ENCODE measurements at regions not wholly inside any gene's neighbourhood (a gene's known extent, or its start where the extent isn't known, plus 50 kb on each side); places are given as distances from the start of the nearest gene placed in this dataset.

DNA sequence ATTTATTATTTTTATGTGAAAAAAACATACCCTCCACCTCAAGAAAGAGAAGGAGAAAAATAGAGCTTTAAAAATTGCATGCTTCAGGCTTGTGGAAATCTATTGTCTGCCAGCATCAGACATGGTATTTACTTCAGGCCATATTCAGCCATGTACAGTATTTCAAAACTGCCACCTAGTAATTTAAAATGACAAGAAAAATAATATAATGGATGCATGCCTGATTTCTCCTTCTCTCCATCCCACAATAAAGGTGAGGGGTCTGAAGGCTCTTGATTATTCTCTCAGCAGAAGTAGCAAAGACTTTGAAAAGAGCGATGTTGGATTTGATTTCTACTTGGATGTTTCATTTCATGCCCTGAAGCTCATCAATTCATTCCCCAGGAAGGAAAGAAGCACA is 250.7 kb downstream of the TBC1D4 start:
- no peak for DNase-seq

DNA sequence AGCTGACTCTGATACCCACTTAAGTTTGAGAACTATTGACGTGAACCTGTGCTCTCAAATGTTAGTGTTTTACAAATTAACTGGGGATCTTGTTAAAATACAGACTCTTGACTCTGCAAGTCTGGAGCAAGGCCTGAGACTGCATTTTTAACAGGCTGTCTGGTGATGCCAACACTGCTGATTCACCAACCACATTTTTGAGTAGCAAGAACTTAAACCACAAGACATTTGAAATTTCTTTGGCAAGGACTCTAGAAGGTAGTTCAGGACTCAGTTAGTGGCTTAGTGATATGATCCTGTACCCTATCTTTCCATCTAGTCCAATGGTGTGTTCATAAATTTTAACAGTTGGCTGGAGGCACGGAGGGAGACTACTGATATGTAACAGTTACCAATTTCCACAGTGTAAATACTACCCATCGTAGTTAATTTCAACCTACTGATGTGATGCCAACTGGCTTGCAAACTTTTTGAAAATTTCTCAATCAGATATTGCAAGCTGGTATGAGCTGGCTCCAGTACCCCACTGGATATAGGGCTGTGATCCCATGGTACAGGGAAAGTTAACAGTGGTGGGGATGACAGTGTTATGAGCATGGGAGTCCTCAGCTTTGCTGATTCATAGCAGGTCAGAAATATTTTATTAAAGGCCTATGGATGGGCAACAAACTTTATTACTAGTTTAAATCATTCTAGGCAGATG is 255.1 kb downstream of the TBC1D4 start:
- no peak for DNase-seq

DNA sequence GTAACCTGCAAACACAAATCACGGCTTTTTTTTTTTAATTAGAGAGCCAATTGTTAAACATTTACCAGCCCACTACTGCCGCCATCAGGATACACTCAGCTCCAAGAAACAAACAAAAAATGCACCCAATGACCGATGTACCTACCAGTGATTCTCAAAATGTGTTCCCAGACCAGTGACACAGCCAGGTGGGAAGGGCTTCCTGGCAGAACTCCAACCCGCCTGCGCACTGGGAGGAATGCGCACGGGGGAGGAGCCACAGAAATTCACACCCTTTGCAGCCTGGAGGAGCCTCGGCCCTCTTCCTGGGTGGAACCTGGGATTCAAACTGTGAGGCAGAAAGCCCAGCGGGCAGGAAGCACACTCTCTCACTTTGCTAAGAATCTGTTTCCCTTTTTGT is 255.9 kb downstream of the TBC1D4 start:
- no peak for DNase-seq

- DNase-seq: no peak
These were observed 256.5 kb downstream of the TBC1D4 start for GRCh38 chr13:75225288-75226032.

DNA sequence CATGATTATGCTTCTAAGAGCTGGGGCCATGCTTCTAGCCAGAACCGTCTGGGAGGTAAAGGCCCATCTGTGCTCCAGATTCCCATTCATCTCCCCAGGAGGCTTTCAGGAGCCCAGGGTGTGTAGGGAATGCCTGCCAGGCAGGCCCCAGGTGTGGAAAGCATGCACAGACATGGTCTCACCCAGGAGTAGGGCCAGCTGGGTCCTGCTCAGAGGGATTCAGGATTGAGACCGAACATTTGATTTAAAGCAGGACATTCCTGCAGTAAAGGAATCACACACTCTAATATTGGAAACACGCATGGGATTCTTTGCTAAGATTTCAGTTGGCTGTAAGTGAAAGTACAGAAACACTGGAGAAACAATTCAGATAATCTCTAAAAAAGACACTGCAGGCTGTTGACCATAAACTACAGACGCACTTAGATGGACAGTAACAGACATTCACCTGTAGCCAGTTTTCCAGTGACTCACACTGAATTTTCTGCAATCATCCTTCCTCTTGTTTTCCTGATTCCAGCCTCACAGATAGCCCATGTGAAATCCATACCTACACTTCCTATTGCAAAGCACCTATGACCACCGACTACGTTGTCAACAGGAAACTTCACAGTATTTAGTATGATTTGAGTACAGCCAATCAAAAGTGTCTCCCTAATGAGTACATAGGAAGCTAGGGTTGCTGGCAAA is 257.8 kb downstream of the TBC1D4 start:
- DNase-seq: no peak

GRCh38 chr13:75222031-75222430 is 259.9 kb downstream of the TBC1D4 start:
- DNase-seq: no peak

- DNase-seq: no peak
These were observed 261.1 kb downstream of the TBC1D4 start for GRCh38 chr13:75220861-75221260.

DNA sequence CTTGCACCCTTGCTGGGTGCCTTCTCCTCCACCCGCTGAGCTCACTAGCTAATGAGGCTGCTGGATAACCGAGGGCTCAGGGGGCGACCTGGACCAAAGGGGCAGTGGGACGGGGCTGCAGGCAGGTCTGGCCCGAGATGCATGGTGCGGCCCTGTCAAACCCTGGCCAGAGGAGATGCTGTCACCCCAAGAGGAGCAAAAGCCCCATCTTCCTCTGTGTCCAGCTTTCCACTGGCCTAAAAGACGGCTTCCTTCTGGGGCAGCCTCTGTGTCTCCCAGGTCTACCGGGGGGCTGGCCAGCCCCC is 261.8 kb downstream of the TBC1D4 start:
- DNase-seq: no peak

DNA sequence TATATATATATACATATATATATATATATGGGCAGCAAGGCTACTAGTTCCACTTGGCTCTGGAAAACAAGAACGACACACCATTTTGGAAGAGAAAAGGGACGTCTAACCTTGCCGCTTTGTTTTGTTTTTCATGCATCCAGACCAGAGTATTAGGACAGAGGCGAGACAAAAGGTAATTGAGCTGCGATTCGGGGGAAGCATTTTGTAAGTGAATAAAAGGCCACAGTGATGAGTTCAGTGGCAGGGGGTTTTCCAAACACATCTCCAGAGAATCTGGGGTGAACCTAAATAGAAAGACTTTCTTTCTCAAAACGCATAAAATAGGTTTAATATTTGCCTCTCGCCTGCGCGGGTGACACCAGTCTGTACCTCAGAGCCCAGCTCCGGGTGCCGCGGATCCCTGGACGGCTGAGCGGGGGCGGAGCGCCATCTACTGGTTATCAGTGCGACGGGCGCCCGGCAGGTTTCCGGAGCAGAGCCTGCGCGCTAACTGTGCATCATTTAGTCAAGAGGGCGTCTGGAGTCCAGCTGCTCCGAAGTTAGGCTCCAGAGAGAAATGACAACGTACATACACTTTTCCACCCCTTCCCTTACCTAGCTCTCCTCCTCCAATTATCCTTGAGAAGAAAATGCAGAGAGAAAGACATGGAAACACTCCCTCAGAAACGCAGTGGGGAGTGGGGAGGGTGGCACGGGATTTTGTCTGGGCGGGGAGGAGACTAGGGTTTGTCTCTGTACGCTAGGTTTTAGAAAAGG is 262.3 kb downstream of the TBC1D4 start:
- DNase-seq: peak; percentile 96

- DNase-seq: no peak
These were observed 264.0 kb downstream of the TBC1D4 start for GRCh38 chr13:75217949-75218348.

GRCh38 chr13:75216038-75216437 is 265.9 kb downstream of the TBC1D4 start:
- no peak for DNase-seq

DNA sequence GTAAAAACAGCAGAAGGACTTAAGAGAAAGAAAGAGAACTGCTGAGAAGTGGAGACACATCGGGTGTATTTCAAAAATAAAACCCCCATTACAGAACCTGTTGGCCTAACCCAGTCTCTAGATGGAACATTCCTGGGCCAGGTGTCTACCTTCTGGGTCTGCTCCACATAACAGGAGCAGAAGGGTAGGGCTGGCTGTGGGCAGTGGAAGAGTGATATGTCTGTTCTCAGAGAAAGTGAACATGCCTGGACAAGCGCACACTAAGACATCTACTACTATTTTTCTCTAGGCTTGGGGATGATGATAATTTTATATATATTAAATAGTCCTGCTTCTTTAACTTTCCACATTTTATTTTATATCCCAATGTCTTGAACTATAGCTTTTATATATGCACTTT is 267.1 kb downstream of the TBC1D4 start:
- DNase-seq: no peak

DNA sequence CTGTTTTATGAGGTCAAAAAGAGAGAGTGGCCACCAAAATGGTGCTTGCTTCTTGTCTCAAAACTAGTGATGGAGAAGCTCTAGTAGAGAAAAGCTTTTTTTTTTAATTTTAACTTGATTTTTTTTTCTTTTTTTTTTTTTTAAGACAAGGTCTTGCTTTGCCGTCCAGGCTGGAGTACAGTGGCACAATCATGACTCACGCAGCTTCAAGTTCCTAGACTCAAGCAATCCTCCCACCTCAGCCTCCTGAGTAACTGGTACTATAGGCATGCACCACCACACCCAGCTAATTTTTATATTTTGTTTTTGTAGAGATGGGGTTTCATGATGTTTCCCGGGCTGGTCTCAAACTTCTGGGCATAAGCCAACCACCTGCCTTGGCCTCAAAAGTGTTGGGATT is 279.0 kb downstream of the TBC1D4 start:
- DNase-seq: no peak

GRCh38 chr13:75197803-75198202 is 284.2 kb downstream of the TBC1D4 start:
- no peak for DNase-seq

GRCh38 chr13:75196147-75196837 is 285.7 kb downstream of the TBC1D4 start:
- no peak for DNase-seq

- no peak for DNase-seq
These were observed 286.3 kb downstream of the TBC1D4 start for GRCh38 chr13:75195495-75196146.

- DNase-seq: no peak
These were observed 287.1 kb downstream of the TBC1D4 start for GRCh38 chr13:75194717-75195462.

DNA sequence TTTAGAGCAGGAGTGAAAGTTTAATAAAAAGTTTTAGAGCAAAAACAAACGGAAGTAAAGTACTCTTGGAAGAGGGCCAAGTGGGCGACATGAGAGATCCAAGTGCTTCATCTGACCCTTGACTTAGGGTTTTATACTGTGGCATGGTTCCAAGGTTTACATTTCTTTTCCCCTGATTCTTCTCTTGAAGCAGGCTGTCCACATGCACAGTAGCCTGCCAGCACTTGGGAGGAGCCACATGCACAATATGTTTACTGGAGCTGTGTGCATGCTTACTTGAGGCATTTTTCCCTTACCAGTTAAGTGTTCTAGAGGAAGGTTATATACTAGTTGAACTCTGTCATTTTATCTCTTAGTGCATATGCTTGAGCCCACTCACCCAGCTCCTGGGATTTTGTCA is 295.6 kb downstream of the TBC1D4 start:
- no peak for DNase-seq

GRCh38 chr13:75181906-75182305 is 300.1 kb downstream of the TBC1D4 start:
- no peak for DNase-seq

DNA sequence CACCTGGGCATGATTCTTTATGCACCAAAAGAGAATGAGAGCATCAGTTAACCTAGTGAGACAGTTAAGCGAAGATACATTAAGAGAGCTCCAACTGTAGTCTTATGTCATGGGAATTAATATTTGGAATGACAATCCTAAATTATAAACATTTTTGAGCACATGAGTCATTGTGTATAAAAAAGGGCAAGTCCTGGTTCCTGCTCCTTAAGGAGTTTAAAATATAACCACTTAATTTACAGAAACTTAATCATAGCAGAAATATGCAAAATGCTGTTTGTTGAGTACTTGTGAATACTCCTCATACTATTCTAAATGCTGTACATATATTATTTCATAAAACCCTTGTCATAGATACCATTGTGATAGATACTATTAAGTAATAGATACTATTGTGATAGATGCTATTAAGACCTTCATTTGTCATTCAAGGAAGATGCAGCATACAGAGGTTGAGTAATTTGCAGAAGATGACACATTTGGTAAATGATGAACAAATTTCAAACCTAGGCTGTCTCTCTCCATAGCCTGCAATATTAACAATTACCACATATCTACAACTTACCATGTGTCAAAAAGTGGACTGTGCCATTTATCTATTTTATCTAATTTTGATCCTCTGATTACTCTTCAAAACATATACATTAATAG is 301.0 kb downstream of the TBC1D4 start:
- DNase-seq: no peak

- no peak for DNase-seq
These were observed 303.5 kb downstream of the TBC1D4 start for GRCh38 chr13:75178436-75178835.
